Stimulated activated CD4-positive, alpha-beta T cell treated with anti-CD3 and anti-CD28 coated beads, Interleukin-15, amount 100 ng/mL, for 24 hours (primary cell): ENCODE measurements at regions not wholly inside any gene's neighbourhood (a gene's known extent, or its start where the extent isn't known, plus 50 kb on each side); places are given as distances from the start of the nearest gene placed in this dataset.

Experiments
- DNase-seq: peaks from one replicate; pipeline ENCODE4 v3.0.0-alpha.2; 2020

GRCh38 chr6:152905551-152906299, 77.1 kb downstream of the FBXO5 start:
- no peak for DNase-seq

GRCh38 chr6:152909241-152909640, 73.6 kb downstream of the FBXO5 start:
- DNase-seq, result no peak

GRCh38 chr6:152916035-152916434, 66.8 kb downstream of the FBXO5 start:
- DNase-seq, result no peak

- no peak for DNase-seq
Observed at GRCh38 chr6:152918991-152919390, 63.9 kb downstream of the FBXO5 start.

DNA sequence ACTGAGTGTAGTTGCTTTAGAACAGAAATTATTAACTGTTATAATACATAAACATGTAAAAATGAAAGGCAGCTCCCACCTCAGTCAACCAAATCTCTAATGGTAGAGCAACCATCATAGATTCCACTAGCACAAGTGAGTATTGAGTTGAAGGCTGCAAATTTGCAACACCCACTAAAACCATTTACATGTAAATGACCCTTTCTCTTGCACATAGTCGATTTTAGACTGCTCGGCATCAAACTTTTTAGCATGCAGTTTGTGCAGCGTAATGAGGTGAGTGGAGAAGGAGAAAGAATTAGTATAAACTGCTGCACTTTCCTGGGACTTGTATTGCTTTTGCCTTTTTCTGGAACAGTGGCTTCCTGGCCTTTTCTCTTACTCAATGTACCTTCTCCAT, 62.8 kb downstream of the FBXO5 start:
- DNase-seq, result no peak
